H9 (cell line): ENCODE measurements at regions not wholly inside any gene's neighbourhood (a gene's known extent, or its start where the extent isn't known, plus 50 kb on each side); places are given as distances from the start of the nearest gene placed in this dataset.

ENCODE experiments used
- DNase-seq: peaks from one replicate; pipeline ENCODE4 v3.0.0-alpha.2; 2017
- H2AFZ ChIP-seq: one replicate; pipeline ENCODE4 v1.6.1; 2013; ENCODE audit warnings: mild to moderate bottlenecking, low read length, control low read depth, moderate library complexity
- H2AK5ac ChIP-seq: 2 replicates; pipeline ENCODE4 v1.6.1; 2013; ENCODE audit warnings: low read length, control low read depth, mixed read lengths; ENCODE audit not compliant: insufficient read length
- H2BK120ac ChIP-seq: one replicate; pipeline ENCODE4 v1.6.1; 2013; ENCODE audit warnings: low read depth, mild to moderate bottlenecking, low read length, control low read depth, inconsistent platforms; ENCODE audit not compliant: poor library complexity, severe bottlenecking
- H2BK12ac ChIP-seq: 2 replicates; pipeline ENCODE4 v1.6.1; 2013; ENCODE audit warnings: low read length, control low read depth, mixed read lengths, low read depth; ENCODE audit not compliant: insufficient read length
- H2BK15ac ChIP-seq: 2 replicates; pipeline ENCODE4 v1.6.1; 2013; ENCODE audit warnings: low read depth, low read length, control low read depth
- H2BK20ac ChIP-seq: one replicate; pipeline ENCODE4 v1.6.1; 2013; ENCODE audit warnings: low read depth, mild to moderate bottlenecking, low read length, control low read depth, inconsistent platforms; ENCODE audit not compliant: poor library complexity, severe bottlenecking
- H2BK5ac ChIP-seq: 2 replicates; pipeline ENCODE4 v1.6.1; 2013; ENCODE audit warnings: low read length, control low read depth, mixed read lengths; ENCODE audit not compliant: insufficient read length
- H3K14ac ChIP-seq: 2 replicates; pipeline ENCODE4 v1.6.1; 2013; ENCODE audit warnings: low read length, control low read depth; ENCODE audit not compliant: insufficient read depth
- H3K18ac ChIP-seq: 2 replicates; pipeline ENCODE4 v1.6.1; 2013; ENCODE audit warnings: low read depth, mild to moderate bottlenecking, mixed read lengths, low read length, control low read depth; ENCODE audit not compliant: insufficient read length
- H3K23ac ChIP-seq: 2 replicates; pipeline ENCODE4 v1.6.1; 2013; ENCODE audit warnings: low read length, control low read depth, mixed read lengths, low read depth; ENCODE audit not compliant: insufficient read length
- H3K23me2 ChIP-seq: 2 replicates; pipeline ENCODE4 v1.6.1; 2013; ENCODE audit warnings: low read depth, mild to moderate bottlenecking, mixed read lengths, low read length, control low read depth; ENCODE audit not compliant: insufficient read length, poor library complexity, severe bottlenecking
- H3K27ac ChIP-seq: 2 replicates; pipeline ENCODE4 v1.5.1; 2013; ENCODE audit warnings: low read length, control low read depth, mixed read lengths, low read depth; ENCODE audit not compliant: insufficient read length
- H3K27me3 ChIP-seq: 2 replicates; pipeline ENCODE4 v1.6.1; 2013; ENCODE audit warnings: low read length, control low read depth, inconsistent platforms; ENCODE audit not compliant: insufficient read depth
- H3K4ac ChIP-seq: 2 replicates; pipeline ENCODE4 v1.6.1; 2013; ENCODE audit warnings: low read depth, mild to moderate bottlenecking, control low read depth, inconsistent platforms, low read length, moderate library complexity
- H3K4me1 ChIP-seq: 2 replicates; pipeline ENCODE4 v1.6.1; 2013; ENCODE audit warnings: low read length, control low read depth, inconsistent platforms; ENCODE audit not compliant: insufficient read depth
- H3K4me2 ChIP-seq: 2 replicates; pipeline ENCODE4 v1.6.1; 2013; ENCODE audit warnings: low read length, control low read depth, mixed read lengths; ENCODE audit not compliant: insufficient read length, insufficient read depth
- H3K56ac ChIP-seq: 2 replicates; pipeline ENCODE4 v1.6.1; 2013; ENCODE audit warnings: low read depth, mild to moderate bottlenecking, mixed read lengths, low read length, control low read depth; ENCODE audit not compliant: insufficient read length
- H3K79me1 ChIP-seq: 2 replicates; pipeline ENCODE4 v1.6.1; 2013; ENCODE audit warnings: low read depth, mild to moderate bottlenecking, moderate library complexity, low read length, control low read depth, inconsistent platforms; ENCODE audit not compliant: insufficient read depth, poor library complexity, severe bottlenecking
- H3K79me2 ChIP-seq: 2 replicates; pipeline ENCODE4 v1.6.1; 2013; ENCODE audit warnings: low read length, control low read depth, inconsistent platforms; ENCODE audit not compliant: insufficient read depth
- H3K9ac ChIP-seq: 2 replicates; pipeline ENCODE4 v1.6.1; 2013; ENCODE audit warnings: low read length, control low read depth, mixed read lengths; ENCODE audit not compliant: insufficient read length; ENCODE audit errors: extremely low read depth
- H3K9me3 ChIP-seq: one replicate; pipeline ENCODE4 v1.6.1; 2013; ENCODE audit warnings: low read depth, low read length, inconsistent platforms; ENCODE audit not compliant: control insufficient read depth
- H3T11ph ChIP-seq: one replicate; pipeline ENCODE4 v1.6.1; 2013; ENCODE audit warnings: mild to moderate bottlenecking, low read length, control low read depth, inconsistent platforms
- H4K20me1 ChIP-seq: one replicate; pipeline ENCODE4 v1.6.1; 2013; ENCODE audit not compliant: control insufficient read depth, insufficient read length, insufficient read depth
- H4K5ac ChIP-seq: 2 replicates; pipeline ENCODE4 v1.6.1; 2013; ENCODE audit warnings: low read depth, mild to moderate bottlenecking, mixed read lengths, low read length, control low read depth; ENCODE audit not compliant: insufficient read length
- H4K8ac ChIP-seq: replicated peaks from 2 replicates; pipeline ENCODE4 v1.6.1; 2013; ENCODE audit warnings: low read length, control low read depth, mixed read lengths, low read depth; ENCODE audit not compliant: insufficient read length
- H4K91ac ChIP-seq: 2 replicates; pipeline ENCODE4 v1.6.1; 2013; ENCODE audit warnings: low read depth, mild to moderate bottlenecking, moderate library complexity, mixed read lengths, low read length, control low read depth; ENCODE audit not compliant: insufficient read length
- H3K27ac Mint-ChIP-seq, 3 experiments: 2 replicates in 2 of 3; 3 replicates in 1 of 3; pipeline ENCODE4 v1.8.0; 2020 to 2021; ENCODE audit warnings: mixed read lengths in 3 of 3, mild to moderate bottlenecking in 1 of 3, moderate library complexity in 1 of 3
- H3K27me3 Mint-ChIP-seq: 2 replicates; pipeline ENCODE4 v1.8.0; 2021; ENCODE audit warnings: low read depth, mild to moderate bottlenecking, moderate library complexity, mixed read lengths
- H3K36me3 Mint-ChIP-seq, 3 experiments: 2 replicates in 2 of 3; 3 replicates in 1 of 3; pipeline ENCODE4 v1.8.0; 2020 to 2021; ENCODE audit warnings: low read depth in 3 of 3, mixed read lengths in 3 of 3; ENCODE audit not compliant: insufficient read depth in 1 of 3
- H3K4me1 Mint-ChIP-seq, 2 experiments: 2 replicates each; pipeline ENCODE4 v1.8.0; 2020; ENCODE audit warnings: mixed read lengths in 2 of 2
- H3K4me3 Mint-ChIP-seq, 2 experiments: 2 replicates in 1 of 2; 3 replicates in 1 of 2; pipeline ENCODE4 v1.8.0; 2020 to 2021; ENCODE audit warnings: mild to moderate bottlenecking in 2 of 2, mixed read lengths in 2 of 2, moderate library complexity in 1 of 2
- H3K9me3 Mint-ChIP-seq, 2 experiments: 2 replicates in 1 of 2; 3 replicates in 1 of 2; pipeline ENCODE4 v1.8.0; 2020; ENCODE audit warnings: mild to moderate bottlenecking in 2 of 2, mixed read lengths in 2 of 2, moderate library complexity in 1 of 2
- TF ChIP-seq, protein P1 (sequence below): fragments of 200-600 bp; sonication (generic); conservative IDR thresholded peaks from 3 replicates; pipeline ENCODE4 v1.8.0; 2021; ENCODE audit warnings: antibody characterized with exemption, mild to moderate bottlenecking

DNA sequence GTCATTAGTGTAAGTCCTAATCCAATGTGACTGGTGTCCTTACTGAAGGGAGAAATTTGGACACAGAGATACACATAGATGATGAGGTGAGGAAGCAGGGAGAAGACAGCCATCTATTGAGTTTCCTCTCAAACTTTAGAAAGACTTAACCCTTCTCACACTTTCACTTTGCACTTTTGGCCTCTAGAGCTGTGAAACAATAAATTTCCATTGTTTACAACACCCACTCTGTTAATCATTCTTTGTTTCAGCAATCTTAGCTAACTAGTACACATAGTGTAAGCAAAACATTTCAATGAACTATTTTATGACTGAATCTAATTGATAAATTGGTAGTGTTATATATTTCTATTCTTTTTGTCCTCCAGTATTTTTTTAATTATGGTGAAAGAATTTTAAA lies 1092.8 kb upstream of the POT1 start:
- H3K27ac Mint-ChIP-seq, result no peak overlapping the region
- no peak overlapping the region for H2AFZ ChIP-seq

More for the DNA sequence above, 1092.8 kb upstream of the POT1 start:
- Histone ChIP-seq H3K27ac (no peak overlapping the region), H2BK15ac (no peak overlapping the region), H2BK120ac (no peak overlapping the region), H3K56ac (no peak overlapping the region), H3K27me3 (no peaks in the 10 kb centered on the region), H3K79me1 (no peaks in the 10 kb centered on the region), H3K79me2 (no peaks in the 10 kb centered on the region; the same call in 1 of the 2 replicates), H3K4me1 (no peaks in the 10 kb centered on the region), H3K14ac (no peak overlapping the region), H3K23me2 (no peaks in the 10 kb centered on the region), H3K18ac (no peak overlapping the region), H2BK12ac (no peak overlapping the region), H2BK5ac (no peak overlapping the region), H3K4me2 (no peak overlapping the region), H4K5ac (no peak overlapping the region), H4K20me1 (no peaks in the 10 kb centered on the region), H3T11ph (no peak overlapping the region), H3K23ac (no peak overlapping the region), H4K8ac (no peak overlapping the region), H2BK20ac (no peak overlapping the region), H3K9me3 (no peaks in the 10 kb centered on the region), H4K91ac (no peak overlapping the region), H3K4ac (no peak overlapping the region), H2AK5ac (no peak overlapping the region), H3K9ac (no peak overlapping the region)
- Mint-ChIP-seq H3K36me3 (peaks cover 0 to 3% (median 2%) of the 10 kb centered on the region in 3 experiments; a peak in 3 of 7 replicates), H3K4me1 (peaks cover 6 to 7% of the 10 kb centered on the region in 2 experiments; a peak in 3 of 4 replicates), H3K4me3 (no peak overlapping the region), H3K27me3 (no peaks in the 10 kb centered on the region), H3K9me3 (no peaks in the 10 kb centered on the region; a peak in 1 of 5 replicates)
- no peak for DNase-seq
- TF ChIP-seq, protein P1, sequence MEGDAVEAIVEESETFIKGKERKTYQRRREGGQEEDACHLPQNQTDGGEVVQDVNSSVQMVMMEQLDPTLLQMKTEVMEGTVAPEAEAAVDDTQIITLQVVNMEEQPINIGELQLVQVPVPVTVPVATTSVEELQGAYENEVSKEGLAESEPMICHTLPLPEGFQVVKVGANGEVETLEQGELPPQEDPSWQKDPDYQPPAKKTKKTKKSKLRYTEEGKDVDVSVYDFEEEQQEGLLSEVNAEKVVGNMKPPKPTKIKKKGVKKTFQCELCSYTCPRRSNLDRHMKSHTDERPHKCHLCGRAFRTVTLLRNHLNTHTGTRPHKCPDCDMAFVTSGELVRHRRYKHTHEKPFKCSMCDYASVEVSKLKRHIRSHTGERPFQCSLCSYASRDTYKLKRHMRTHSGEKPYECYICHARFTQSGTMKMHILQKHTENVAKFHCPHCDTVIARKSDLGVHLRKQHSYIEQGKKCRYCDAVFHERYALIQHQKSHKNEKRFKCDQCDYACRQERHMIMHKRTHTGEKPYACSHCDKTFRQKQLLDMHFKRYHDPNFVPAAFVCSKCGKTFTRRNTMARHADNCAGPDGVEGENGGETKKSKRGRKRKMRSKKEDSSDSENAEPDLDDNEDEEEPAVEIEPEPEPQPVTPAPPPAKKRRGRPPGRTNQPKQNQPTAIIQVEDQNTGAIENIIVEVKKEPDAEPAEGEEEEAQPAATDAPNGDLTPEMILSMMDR, result no peak
